ENCODE measurements at regions not wholly inside any gene's neighbourhood (a gene's known extent, or its start where the extent isn't known, plus 50 kb on each side); places are given as distances from the start of the nearest gene placed in this dataset.

GRCh38 chr5:97550164-97550563 is 367.1 kb upstream of the RIOK2 start:
- Mint-ChIP-seq H3K36me3 (ENCODE audit: insufficient read depth, unreplicated experiment) (no peaks in the 10 kb centered on the region), H3K27me3 (ENCODE audit: unreplicated experiment) (no peaks in the 10 kb centered on the region), H3K27ac (ENCODE audit: unreplicated experiment) (no peak overlapping the region), H3K9me3 (ENCODE audit: low read depth, unreplicated experiment) (peaks cover 2% of the 10 kb centered on the region), H3K4me1 (ENCODE audit: low read depth, unreplicated experiment) (no peaks in the 10 kb centered on the region), H3K4me3 (ENCODE audit: low read depth, unreplicated experiment) (no peak overlapping the region)
- CTCF ChIA-PET, result no interaction called here
- BruUV-seq (replicated peaks), result no TSS peak
- intact Hi-C loops (cut with micrococcal nuclease; ENCODE audit: unreplicated experiment), result no loop called here
- TF ChIP-seq CTCF (IDR thresholded peaks at IDR 0.05; ENCODE audit: unreplicated experiment), result no peak
- DNase-seq, result no peak

- no peaks in the 10 kb centered on the region for H3K27me3 Mint-ChIP-seq (ENCODE audit: unreplicated experiment)
- CTCF ChIA-PET, result no interaction called here
- no peak for DNase-seq
- intact Hi-C loops (cut with micrococcal nuclease; ENCODE audit: unreplicated experiment), result no loop called here
- no peak for TF ChIP-seq CTCF (IDR thresholded peaks at IDR 0.05; ENCODE audit: unreplicated experiment)
- no peaks in the 10 kb centered on the region for H3K36me3 Mint-ChIP-seq (ENCODE audit: insufficient read depth, unreplicated experiment)
- H3K4me1 Mint-ChIP-seq (ENCODE audit: low read depth, unreplicated experiment), result no peaks in the 10 kb centered on the region
- H3K27ac Mint-ChIP-seq (ENCODE audit: unreplicated experiment), result no peak overlapping the region
- no peak overlapping the region for H3K4me3 Mint-ChIP-seq (ENCODE audit: low read depth, unreplicated experiment)
- BruUV-seq (replicated peaks), result no TSS peak
- peaks cover 2% of the 10 kb centered on the region for H3K9me3 Mint-ChIP-seq (ENCODE audit: low read depth, unreplicated experiment)
These were observed 367.8 kb upstream of the RIOK2 start for GRCh38 chr5:97550818-97551217.

GRCh38 chr5:97553604-97554452 is 370.8 kb upstream of the RIOK2 start:
- CTCF ChIA-PET, result no interaction called here
- H3K4me3 Mint-ChIP-seq (ENCODE audit: low read depth, unreplicated experiment), result no peak overlapping the region
- no peak for DNase-seq
- BruUV-seq (replicated peaks), result no TSS peak
- intact Hi-C loops (cut with micrococcal nuclease; ENCODE audit: unreplicated experiment), result no loop called here
- no peaks in the 10 kb centered on the region for H3K36me3 Mint-ChIP-seq (ENCODE audit: insufficient read depth, unreplicated experiment)
- H3K4me1 Mint-ChIP-seq (ENCODE audit: low read depth, unreplicated experiment), result no peaks in the 10 kb centered on the region
- H3K27ac Mint-ChIP-seq (ENCODE audit: unreplicated experiment), result no peak overlapping the region
- TF ChIP-seq CTCF (IDR thresholded peaks at IDR 0.05; ENCODE audit: unreplicated experiment), result no peak
- H3K27me3 Mint-ChIP-seq (ENCODE audit: unreplicated experiment), result no peaks in the 10 kb centered on the region
- peaks cover 4% of the 10 kb centered on the region for H3K9me3 Mint-ChIP-seq (ENCODE audit: low read depth, unreplicated experiment)

- TF ChIP-seq CTCF (IDR thresholded peaks at IDR 0.05; ENCODE audit: unreplicated experiment), result no peak
- H3K4me3 Mint-ChIP-seq (ENCODE audit: low read depth, unreplicated experiment), result no peak overlapping the region
- no peak for DNase-seq
- no peaks in the 10 kb centered on the region for H3K36me3 Mint-ChIP-seq (ENCODE audit: insufficient read depth, unreplicated experiment)
- no TSS peak for BruUV-seq (replicated peaks)
- CTCF ChIA-PET, result no interaction called here
- H3K4me1 Mint-ChIP-seq (ENCODE audit: low read depth, unreplicated experiment), result no peaks in the 10 kb centered on the region
- intact Hi-C loops (cut with micrococcal nuclease; ENCODE audit: unreplicated experiment), result no loop called here
- H3K27me3 Mint-ChIP-seq (ENCODE audit: unreplicated experiment), result no peaks in the 10 kb centered on the region
- H3K27ac Mint-ChIP-seq (ENCODE audit: unreplicated experiment), result no peak overlapping the region
- H3K9me3 Mint-ChIP-seq (ENCODE audit: low read depth, unreplicated experiment), result peaks cover 4% of the 10 kb centered on the region
These were observed 372.1 kb upstream of the RIOK2 start for GRCh38 chr5:97554977-97555643.
